CD4-positive, alpha-beta memory T cell (primary cell): ENCODE measurements at regions not wholly inside any gene's neighbourhood (a gene's known extent, or its start where the extent isn't known, plus 50 kb on each side); places are given as distances from the start of the nearest gene placed in this dataset.
A peak's percentile ranks its signal among the peaks of the same experiment; 100 is the strongest.

ENCODE experiments used
- CTCF ChIA-PET: fragments of 350-600 bp; sonication (Branson Sonifier 250); formaldehyde crosslinking; loops from one replicate; lab custom pipeline; 2021; ENCODE audit warnings: inconsistent platforms; ENCODE audit not compliant: partially characterized antibody; lab: Charles Lee
- POLR2A ChIA-PET: fragments of 350-600 bp; sonication (Branson Sonifier 250); formaldehyde crosslinking; loops from one replicate; lab custom pipeline; 2021; ENCODE audit not compliant: partially characterized antibody; lab: Charles Lee
- DNase-seq, 5 donors: peaks; one replicate each; pipeline versions ENCODE4 v3.0.0 to v3.0.0-alpha.2; 2020 to 2022; ENCODE audit warnings: mixed read lengths in 1 of 5
- H3K27ac ChIP-seq: one replicate; pipeline ENCODE4 v1.7.0; 2013; ENCODE audit warnings: low read depth, low read length
- H3K27me3 ChIP-seq: 2 replicates; pipeline ENCODE4 v1.7.0; 2013; ENCODE audit warnings: mild to moderate bottlenecking, low read length, moderate library complexity; ENCODE audit not compliant: insufficient read depth
- H3K36me3 ChIP-seq: 2 replicates; pipeline ENCODE4 v1.7.0; 2013; ENCODE audit warnings: mild to moderate bottlenecking, low read length, moderate library complexity; ENCODE audit not compliant: insufficient read depth
- H3K4me1 ChIP-seq: 2 replicates; pipeline ENCODE4 v1.7.0; 2013; ENCODE audit warnings: mild to moderate bottlenecking, low read length, moderate library complexity; ENCODE audit not compliant: insufficient read depth
- H3K4me3 ChIP-seq, 2 donors: one replicate each; pipeline ENCODE4 v1.7.0; 2013; ENCODE audit warnings: low read length in 2 of 2, mild to moderate bottlenecking in 1 of 2
- H3K9me3 ChIP-seq, 2 donors: one replicate each; pipeline ENCODE4 v1.7.0; 2013; ENCODE audit warnings: low read length in 2 of 2, control low read depth in 1 of 2; ENCODE audit not compliant: control insufficient read depth in 1 of 2
- H3K27ac Mint-ChIP-seq, 7 donors: one replicate each; pipeline ENCODE4 v1.8.0; 2020 to 2021; ENCODE audit warnings: mixed read lengths in 7 of 7, mild to moderate bottlenecking in 6 of 7, inconsistent platforms in 3 of 7, moderate library complexity in 3 of 7
- H3K27me3 Mint-ChIP-seq, 2 donors: one replicate each; pipeline ENCODE4 v1.8.0; 2020 to 2021; ENCODE audit warnings: mixed read lengths in 2 of 2
- H3K36me3 Mint-ChIP-seq, 2 donors: one replicate each; pipeline ENCODE4 v1.8.0; 2020 to 2021; ENCODE audit warnings: mixed read lengths in 2 of 2, inconsistent platforms in 1 of 2, mild to moderate bottlenecking in 1 of 2
- H3K4me1 Mint-ChIP-seq, 4 donors: one replicate each; pipeline ENCODE4 v1.8.0; 2020 to 2021; ENCODE audit warnings: mixed read lengths in 4 of 4, mild to moderate bottlenecking in 1 of 4
- H3K4me3 Mint-ChIP-seq, 8 donors: one replicate each; pipeline ENCODE4 v1.8.0; 2020 to 2021; ENCODE audit warnings: mixed read lengths in 8 of 8, mild to moderate bottlenecking in 7 of 8, moderate library complexity in 6 of 8, inconsistent platforms in 3 of 8
- H3K9me3 Mint-ChIP-seq, 8 donors: one replicate each; pipeline ENCODE4 v1.8.0; 2020 to 2021; ENCODE audit warnings: mixed read lengths in 8 of 8, mild to moderate bottlenecking in 5 of 8, inconsistent platforms in 3 of 8, moderate library complexity in 1 of 8
- intact Hi-C: fragments of 100-400 bp; cut with micrococcal nuclease; formaldehyde crosslinking; loops from one replicate; pipeline ENCODE4 v1.15.1; 2023

GRCh38 chr11:116457336-116458007, 315.3 kb downstream of the BUD13 start:
- ChIA-PET CTCF (interaction anchor here (1.1 kb wide), 1 partner anchor 11 kb away, joined by 3 read pairs; no protein-coding TSS in a partner anchor), POLR2A (no interaction called here)
- Mint-ChIP-seq H3K27ac (no peak overlapping the region), H3K27me3 (peaks cover 7 to 19% of the 10 kb centered on the region in 2 donors), H3K4me1 (no peaks in the 10 kb centered on the region), H3K9me3 (no peaks in the 10 kb centered on the region), H3K36me3 (no peaks in the 10 kb centered on the region), H3K4me3 (no peak overlapping the region)
- Histone ChIP-seq H3K27ac (no peak overlapping the region), H3K4me1 (no peaks in the 10 kb centered on the region), H3K9me3 (no peaks in the 10 kb centered on the region), H3K36me3 (no peaks in the 10 kb centered on the region), H3K27me3 (no peaks in the 10 kb centered on the region), H3K4me3 (no peak overlapping the region)
- no peak for DNase-seq
- intact Hi-C loops, result no loop called here

- Mint-ChIP-seq H3K4me3 (no peak overlapping the region), H3K27me3 (peaks cover 3 to 21% of the 10 kb centered on the region in 2 donors), H3K9me3 (peaks cover 0 to 6% (median 3%) of the 10 kb centered on the region in 8 donors), H3K27ac (no peak overlapping the region), H3K4me1 (no peaks in the 10 kb centered on the region), H3K36me3 (no peaks in the 10 kb centered on the region)
- POLR2A ChIA-PET, result no interaction called here
- Histone ChIP-seq H3K9me3 (no peaks in the 10 kb centered on the region), H3K36me3 (no peaks in the 10 kb centered on the region), H3K4me3 (no peak overlapping the region), H3K27ac (no peak overlapping the region), H3K4me1 (no peaks in the 10 kb centered on the region), H3K27me3 (no peaks in the 10 kb centered on the region)
- CTCF ChIA-PET, result interaction anchor here (0.9 kb wide), 2 partner anchors 11 to 237 kb away, joined by 4 to 5 read pairs; no protein-coding TSS in a partner anchor
- DNase-seq, result no peak
- intact Hi-C loops, result no loop called here
These were observed 317.8 kb downstream of the BUD13 start for GRCh38 chr11:116454951-116455350.

- Histone ChIP-seq H3K4me1 (no peaks in the 10 kb centered on the region), H3K27ac (no peak overlapping the region), H3K36me3 (no peaks in the 10 kb centered on the region), H3K9me3 (no peaks in the 10 kb centered on the region), H3K27me3 (no peaks in the 10 kb centered on the region), H3K4me3 (no peak overlapping the region)
- CTCF ChIA-PET, result no interaction called here
- peak overlapping the region in 1 of 8 donors; percentile 39 for H3K4me3 Mint-ChIP-seq
- peaks cover 0 to 6% (median 3%) of the 10 kb centered on the region in 8 donors for H3K9me3 Mint-ChIP-seq
- H3K27ac Mint-ChIP-seq, result peak overlapping the region in 1 of 7 donors; percentile 19
- no peak for DNase-seq
- peaks cover 3 to 21% of the 10 kb centered on the region in 2 donors for H3K27me3 Mint-ChIP-seq
- no peaks in the 10 kb centered on the region for H3K4me1 Mint-ChIP-seq
- no peaks in the 10 kb centered on the region for H3K36me3 Mint-ChIP-seq
- intact Hi-C loops, result no loop called here
- POLR2A ChIA-PET, result no interaction called here
These were observed 318.7 kb downstream of the BUD13 start for GRCh38 chr11:116454020-116454645.

- no peaks in the 10 kb centered on the region for H3K36me3 Mint-ChIP-seq
- H3K27ac Mint-ChIP-seq, result no peak overlapping the region
- no peak overlapping the region for H3K27ac ChIP-seq
- no peaks in the 10 kb centered on the region for H3K4me1 ChIP-seq
- H3K9me3 Mint-ChIP-seq, result peaks cover 0 to 6% (median 3%) of the 10 kb centered on the region in 8 donors
- no peak overlapping the region for H3K4me3 ChIP-seq
- no peaks in the 10 kb centered on the region for H3K27me3 ChIP-seq
- no peaks in the 10 kb centered on the region for H3K4me1 Mint-ChIP-seq
- no peaks in the 10 kb centered on the region for H3K36me3 ChIP-seq
- DNase-seq, result no peak
- ChIA-PET POLR2A (no interaction called here), CTCF (no interaction called here)
- intact Hi-C loops, result no loop called here
- peaks cover under 1 to 15% of the 10 kb centered on the region in 2 donors for H3K27me3 Mint-ChIP-seq
- H3K9me3 ChIP-seq, result no peaks in the 10 kb centered on the region
- no peak overlapping the region for H3K4me3 Mint-ChIP-seq
These were observed 320.3 kb downstream of the BUD13 start for GRCh38 chr11:116452461-116452860.

GRCh38 chr11:116449522-116449921, 323.3 kb downstream of the BUD13 start:
- H3K27ac Mint-ChIP-seq, result no peak overlapping the region
- Histone ChIP-seq H3K4me3 (no peak overlapping the region), H3K4me1 (no peaks in the 10 kb centered on the region), H3K9me3 (no peaks in the 10 kb centered on the region), H3K27me3 (no peaks in the 10 kb centered on the region), H3K36me3 (no peaks in the 10 kb centered on the region), H3K27ac (no peak overlapping the region)
- CTCF ChIA-PET, result no interaction called here
- no peak overlapping the region for H3K4me3 Mint-ChIP-seq
- DNase-seq, result no peak
- POLR2A ChIA-PET, result no interaction called here
- H3K36me3 Mint-ChIP-seq, result no peaks in the 10 kb centered on the region
- intact Hi-C loops, result no loop called here
- no peaks in the 10 kb centered on the region for H3K4me1 Mint-ChIP-seq
- H3K9me3 Mint-ChIP-seq, result peaks cover 0 to 6% (median 3%) of the 10 kb centered on the region in 8 donors
- H3K27me3 Mint-ChIP-seq, result peaks cover 5 to 11% of the 10 kb centered on the region in 2 donors

GRCh38 chr11:116446048-116446941, 326.5 kb downstream of the BUD13 start:
- no peak overlapping the region for H3K4me3 Mint-ChIP-seq
- no peak for DNase-seq
- intact Hi-C loops, result no loop called here
- Histone ChIP-seq H3K27ac (no peak overlapping the region), H3K9me3 (no peaks in the 10 kb centered on the region), H3K4me1 (no peaks in the 10 kb centered on the region), H3K36me3 (no peaks in the 10 kb centered on the region), H3K27me3 (no peaks in the 10 kb centered on the region), H3K4me3 (no peak overlapping the region)
- peaks cover 4 to 7% of the 10 kb centered on the region in 2 donors for H3K27me3 Mint-ChIP-seq
- no peak overlapping the region for H3K27ac Mint-ChIP-seq
- H3K9me3 Mint-ChIP-seq, result peaks cover 0 to 6% (median 0%) of the 10 kb centered on the region in 8 donors
- ChIA-PET POLR2A (no interaction called here), CTCF (no interaction called here)
- H3K36me3 Mint-ChIP-seq, result no peaks in the 10 kb centered on the region
- no peaks in the 10 kb centered on the region for H3K4me1 Mint-ChIP-seq
